LNCAP (cell line): ENCODE measurements at regions not wholly inside any gene's neighbourhood (a gene's known extent, or its start where the extent isn't known, plus 50 kb on each side); places are given as distances from the start of the nearest gene placed in this dataset.

ENCODE experiments used
- CTCF ChIP-seq: fragments of 450-650 bp; IDR thresholded peaks from 2 replicates; pipeline ENCODE4 v1.5.1; 2017; ENCODE audit warnings: mild to moderate bottlenecking

GRCh38 chr18:38010971-38011857, 445.6 kb upstream of the CELF4 start:
- TF ChIP-seq CTCF = no peak

- no peak for TF ChIP-seq CTCF
Observed at GRCh38 chr18:38010037-38010436, 444.4 kb upstream of the CELF4 start.

GRCh38 chr18:38009320-38009719, 443.7 kb upstream of the CELF4 start:
- TF ChIP-seq CTCF = no peak

- no peak for TF ChIP-seq CTCF
Observed at GRCh38 chr18:38007676-38008330, 442.2 kb upstream of the CELF4 start.

- no peak for TF ChIP-seq CTCF
Observed at GRCh38 chr18:38007026-38007425, 441.4 kb upstream of the CELF4 start.

- TF ChIP-seq CTCF = no peak
Observed at GRCh38 chr18:38006541-38006940, 440.9 kb upstream of the CELF4 start.

- TF ChIP-seq CTCF = no peak
Observed at GRCh38 chr18:37997695-37998094, 432.1 kb upstream of the CELF4 start.
